H1 (cell line): ENCODE measurements at regions not wholly inside any gene's neighbourhood (a gene's known extent, or its start where the extent isn't known, plus 50 kb on each side); places are given as distances from the start of the nearest gene placed in this dataset.

Experiments
- CTCF ChIA-PET: fragments of 300-600 bp; sonication (Branson Sonifier 250); formaldehyde crosslinking; loops from one replicate; lab custom pipeline; 2021; ENCODE audit not compliant: partially characterized antibody; lab: Charles Lee
- POLR2A ChIA-PET: fragments of 300-600 bp; sonication (Branson Sonifier 250); formaldehyde crosslinking; loops from one replicate; lab custom pipeline; 2021; ENCODE audit warnings: inconsistent platforms; ENCODE audit not compliant: partially characterized antibody; lab: Charles Lee
- DNase-seq, 2 experiments: peaks; one replicate each; pipeline versions ENCODE4 v3.0.0 to v3.0.0-alpha.2; 2010 to 2022; ENCODE audit warnings: low spot score in 2 of 2, low read depth in 1 of 2, mixed read lengths in 1 of 2
- FAIRE-seq: peaks from 2 replicates; lab custom pipeline; 2011; peaks lifted over from hg19 to GRCh38; lab: Jason Lieb, UNC
- H2AFZ ChIP-seq: 2 replicates; pipeline ENCODE4 v1.8.1; 2012; ENCODE audit warnings: low read length, inconsistent platforms
- H2AK5ac ChIP-seq: 2 replicates; pipeline ENCODE4 v1.6.1; 2013; ENCODE audit warnings: low read depth, low read length
- H2BK120ac ChIP-seq: replicated peaks from 2 replicates; pipeline ENCODE3; 2013; ENCODE audit warnings: low read depth, low read length, inconsistent platforms
- H2BK12ac ChIP-seq: 2 replicates; pipeline ENCODE4 v1.6.1; 2013; ENCODE audit warnings: low read depth, low read length
- H2BK15ac ChIP-seq: 2 replicates; pipeline ENCODE4 v1.6.1; 2013; ENCODE audit warnings: low read length
- H2BK20ac ChIP-seq: 2 replicates; pipeline ENCODE4 v1.6.1; 2013; ENCODE audit warnings: low read length
- H2BK5ac ChIP-seq: 2 replicates; pipeline ENCODE4 v1.6.1; 2013; ENCODE audit warnings: low read depth, low read length
- H3K14ac ChIP-seq: 2 replicates; pipeline ENCODE4 v1.6.1; 2013; ENCODE audit warnings: inconsistent platforms; ENCODE audit not compliant: insufficient read length
- H3K18ac ChIP-seq: 2 replicates; pipeline ENCODE4 v1.6.1; 2013; ENCODE audit warnings: low read length; ENCODE audit errors: extremely low read depth
- H3K23ac ChIP-seq: 2 replicates; pipeline ENCODE4 v1.6.1; 2013; ENCODE audit warnings: inconsistent platforms; ENCODE audit not compliant: insufficient read length
- H3K23me2 ChIP-seq: 2 replicates; pipeline ENCODE4 v1.6.1; 2013; ENCODE audit warnings: low read depth, low read length
- H3K27ac ChIP-seq: 2 replicates; pipeline ENCODE4 v1.6.1; 2011; ENCODE audit warnings: low read depth, low read length, inconsistent platforms
- H3K27me3 ChIP-seq, 4 experiments: replicated peaks in 1 of 4; 1 replicate in 1 of 4; 2 replicates in 3 of 4; pipeline versions ENCODE4 v1.6.1 to v1.8.1; 2011 to 2013; ENCODE audit warnings: low read length in 3 of 4, mild to moderate bottlenecking in 3 of 4, inconsistent platforms in 2 of 4, mixed read lengths in 2 of 4, moderate library complexity in 1 of 4; ENCODE audit not compliant: control insufficient read depth in 3 of 4, insufficient read depth in 3 of 4; ENCODE audit errors: extremely low read depth in 1 of 4
- H3K36me3 ChIP-seq, 4 experiments: 2 replicates each; pipeline versions ENCODE4 v1.6.1 to v1.8.1; 2011 to 2013; ENCODE audit warnings: mild to moderate bottlenecking in 4 of 4, low read length in 3 of 4, moderate library complexity in 2 of 4, control low read depth in 1 of 4, inconsistent platforms in 1 of 4; ENCODE audit not compliant: insufficient read depth in 4 of 4, control insufficient read depth in 2 of 4
- H3K4ac ChIP-seq: replicated peaks from 2 replicates; pipeline ENCODE3; 2013; ENCODE audit warnings: low read length, low read depth, mixed read lengths, inconsistent platforms; ENCODE audit not compliant: insufficient read length
- H3K4me1 ChIP-seq, 4 experiments: replicated peaks in 1 of 4; 1 replicate in 1 of 4; 2 replicates in 3 of 4; pipeline versions ENCODE4 v1.6.1 to v1.8.1; 2011 to 2013; ENCODE audit warnings: low read length in 3 of 4, inconsistent platforms in 2 of 4, mixed read lengths in 1 of 4; ENCODE audit not compliant: insufficient read depth in 4 of 4, control insufficient read depth in 3 of 4
- H3K4me2 ChIP-seq, 2 experiments: 2 replicates each; pipeline versions ENCODE4 v1.6.1 to v1.8.1; 2011 to 2013; ENCODE audit warnings: low read depth in 2 of 2, low read length in 2 of 2, control low read depth in 1 of 2, inconsistent platforms in 1 of 2, mild to moderate bottlenecking in 1 of 2; ENCODE audit not compliant: insufficient read depth in 1 of 2
- H3K4me3 ChIP-seq, 4 experiments: fragments of 200-600, 300-600 bp in 1 of 4; sonication (generic), shearing (Covaris generic), sonication (Bioruptor Twin) in 1 of 4; 2 replicates each; pipeline versions ENCODE4 v1.5.1 to v1.8.1; 2011 to 2016; ENCODE audit warnings: low read length in 4 of 4, low read depth in 3 of 4, control low read depth in 2 of 4, inconsistent platforms in 2 of 4, mild to moderate bottlenecking in 2 of 4, mixed read lengths in 1 of 4, moderate library complexity in 1 of 4; ENCODE audit not compliant: insufficient read depth in 2 of 4; ENCODE audit errors: extremely low read depth in 1 of 4
- H3K56ac ChIP-seq: replicated peaks from 2 replicates; pipeline ENCODE3; 2013; ENCODE audit warnings: low read depth, mild to moderate bottlenecking, mixed read lengths, low read length, inconsistent platforms; ENCODE audit not compliant: insufficient read length
- H3K79me1 ChIP-seq: 2 replicates; pipeline ENCODE4 v1.6.1; 2013; ENCODE audit warnings: low read depth, low read length, control low read depth
- H3K79me2 ChIP-seq, 2 experiments: 2 replicates each; pipeline versions ENCODE4 v1.6.1 to v1.8.1; 2012 to 2013; ENCODE audit warnings: low read length in 2 of 2, mild to moderate bottlenecking in 2 of 2, inconsistent platforms in 1 of 2; ENCODE audit not compliant: insufficient read depth in 2 of 2, control insufficient read depth in 1 of 2
- H3K9ac ChIP-seq, 4 experiments: replicated peaks in 1 of 4; 1 replicate in 1 of 4; 2 replicates in 3 of 4; pipeline versions ENCODE4 v1.6.1 to v1.8.1; 2011 to 2013; ENCODE audit warnings: low read depth in 3 of 4, low read length in 3 of 4, control low read depth in 2 of 4, mild to moderate bottlenecking in 2 of 4, moderate library complexity in 2 of 4, inconsistent platforms in 1 of 4; ENCODE audit errors: extremely low read depth in 1 of 4
- H3K9me3 ChIP-seq, 2 experiments: 2 replicates each; pipeline versions ENCODE4 v1.6.1 to v1.8.1; 2012 to 2013; ENCODE audit warnings: mild to moderate bottlenecking in 2 of 2, moderate library complexity in 2 of 2, control low read depth in 1 of 2, inconsistent platforms in 1 of 2, low read depth in 1 of 2, low read length in 1 of 2, mixed read lengths in 1 of 2; ENCODE audit not compliant: insufficient read depth in 2 of 2
- H4K20me1 ChIP-seq, 2 experiments: replicated peaks in 1 of 2; 2 replicates each; pipeline versions ENCODE3 to v1.8.1; 2011 to 2013; ENCODE audit warnings: inconsistent platforms in 2 of 2, low read length in 2 of 2, mild to moderate bottlenecking in 1 of 2; ENCODE audit not compliant: insufficient read depth in 2 of 2, control insufficient read depth in 1 of 2
- H4K5ac ChIP-seq: 2 replicates; pipeline ENCODE4 v1.6.1; 2013; ENCODE audit warnings: low read length, low read depth, mixed read lengths, inconsistent platforms; ENCODE audit not compliant: insufficient read length
- H4K8ac ChIP-seq: 2 replicates; pipeline ENCODE4 v1.8.0; 2013; ENCODE audit warnings: mild to moderate bottlenecking, moderate library complexity, low read length, inconsistent platforms; ENCODE audit not compliant: insufficient read depth; ENCODE audit errors: extremely low read depth
- H4K91ac ChIP-seq: replicated peaks from 2 replicates; pipeline ENCODE3; 2013; ENCODE audit warnings: low read length, mixed read lengths, inconsistent platforms; ENCODE audit not compliant: insufficient read length
- ASH2L ChIP-seq: fragments of 200-600, 300-600 bp; sonication (generic); IDR thresholded peaks from one replicate; pipeline ENCODE4 v1.7.1; 2017; ENCODE audit warnings: low read length
- NANOG ChIP-seq: IDR thresholded peaks from 2 replicates; pipeline ENCODE4 v1.6.1; 2011; ENCODE audit warnings: low read length, low read depth, mild to moderate bottlenecking, inconsistent platforms; ENCODE audit not compliant: insufficient read depth, poor library complexity, severe bottlenecking
- POU5F1 ChIP-seq: IDR thresholded peaks from 2 replicates; pipeline ENCODE4 v1.6.1; 2011; ENCODE audit warnings: low read depth, mild to moderate bottlenecking, low read length, moderate library complexity
- TAF1 ChIP-seq: IDR thresholded peaks from 2 replicates; pipeline ENCODE4 v1.6.1; 2011; ENCODE audit warnings: mild to moderate bottlenecking, low read depth, low read length
- ZNF274 ChIP-seq: IDR thresholded peaks from 2 replicates; pipeline ENCODE4 v1.7.0; 2012; ENCODE audit warnings: low read length, borderline replicate concordance; ENCODE audit errors: extremely low read depth
- WGBS, 2 experiments: shearing (Covaris generic) in 1 of 2; methylation state at CpG; one replicate each; pipeline versions ENCODE4 v1.1.6 to v1.1.7; 2013 to 2015; ENCODE audit warnings: low lambda C conversion rate in 2 of 2, mixed read lengths in 2 of 2, inconsistent platforms in 1 of 2, low coverage in 1 of 2, missing lambda C conversion rate in 1 of 2; ENCODE audit not compliant: insufficient replicate concordance in 2 of 2, insufficient coverage in 1 of 2, insufficient read length in 1 of 2; ENCODE audit errors: extremely low coverage in 1 of 2, missing lambda C conversion rate in 1 of 2; 5-methylcytosine and 5-hydroxymethylcytosine counted together

DNA sequence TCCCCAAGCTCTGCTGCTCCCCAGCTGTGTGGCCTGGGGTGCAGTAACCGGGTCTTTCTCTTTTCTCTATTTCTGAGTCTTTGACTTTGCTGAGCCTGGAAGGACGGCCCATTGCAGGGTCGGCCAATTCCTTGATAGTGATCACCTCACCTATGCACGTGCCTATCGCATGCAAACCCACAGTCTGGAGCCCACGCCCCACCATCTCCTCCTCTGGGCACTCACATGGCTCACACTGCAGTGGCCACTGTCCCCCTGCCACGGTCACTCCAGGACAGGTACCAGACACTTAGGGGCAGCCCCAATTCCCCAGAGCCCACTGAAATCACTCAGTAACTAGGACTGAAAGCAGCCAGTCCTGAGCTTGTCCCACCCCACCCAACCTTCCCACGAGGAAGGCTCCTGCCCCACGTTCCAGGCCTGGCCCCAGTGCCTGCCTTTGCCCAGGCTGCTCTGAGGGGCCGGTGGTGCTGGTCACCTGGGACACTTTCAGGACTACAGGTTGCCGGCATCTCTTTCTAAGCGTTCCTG, 137.6 kb downstream of the TEX29 start:
- Histone ChIP-seq H3K23ac (no peak overlapping the region), H2BK20ac (no peak overlapping the region), H4K8ac (no peak overlapping the region), H3K9ac (no peak overlapping the region), H2BK15ac (no peak overlapping the region), H3K79me1 (no peaks in the 10 kb centered on the region), H4K5ac (no peak overlapping the region), H3K79me2 (no peaks in the 10 kb centered on the region), H3K23me2 (no peaks in the 10 kb centered on the region), H2BK12ac (no peak overlapping the region), H2AK5ac (no peak overlapping the region), H3K4me2 (no peak overlapping the region), H3K4ac (no peak overlapping the region), H3K14ac (no peak overlapping the region), H2BK5ac (no peak overlapping the region), H3K56ac (no peak overlapping the region), H3K18ac (no peak overlapping the region), H3K9me3 (peaks cover 0 to 9% of the 10 kb centered on the region in 2 experiments; a peak in 3 of 4 replicates), H3K36me3 (no peaks in the 10 kb centered on the region), H4K91ac (no peak overlapping the region), H3K4me3 (no peak overlapping the region), H4K20me1 (no peaks in the 10 kb centered on the region), H2AFZ (no peak overlapping the region), H3K27ac (no peak overlapping the region), H3K27me3 (no peaks in the 10 kb centered on the region), H2BK120ac (no peak overlapping the region), H3K4me1 (peaks cover 0 to 2% (median under 1%) of the 10 kb centered on the region in 4 experiments; a peak in 2 of 7 replicates)
- no peak for DNase-seq
- CTCF ChIA-PET, result interaction anchor here (1.0 to 1.3 kb wide), 4 partner anchors 11 to 242 kb away, joined by 3 to 9 read pairs (median 4); no protein-coding TSS in a partner anchor
- POLR2A ChIA-PET, result no interaction called here
- FAIRE-seq, result no peak
- TF ChIP-seq ZNF274, result no peak
- TF ChIP-seq TAF1, result no peak
- no peak for TF ChIP-seq ASH2L
- TF ChIP-seq POU5F1, result no peak
- no peak for TF ChIP-seq NANOG
- 91% methylated on average over 12 of the region's 12 CpGs; no CpG with 5 or more reads in 1 of the 2 experiments for WGBS, 2 experiments
